HUES64 (cell line): ENCODE measurements at regions not wholly inside any gene's neighbourhood (a gene's known extent, or its start where the extent isn't known, plus 50 kb on each side); places are given as distances from the start of the nearest gene placed in this dataset.

Source experiments
- H3K27ac ChIP-seq: 2 replicates; pipeline ENCODE4 v1.7.0; 2013; ENCODE audit warnings: low read depth, low read length, inconsistent platforms
- H3K27me3 ChIP-seq: 2 replicates; pipeline ENCODE4 v1.6.1; 2013; ENCODE audit warnings: mild to moderate bottlenecking, low read length; ENCODE audit not compliant: insufficient read depth
- H3K36me3 ChIP-seq: 2 replicates; pipeline ENCODE4 v1.6.1; 2013; ENCODE audit warnings: mild to moderate bottlenecking, low read length; ENCODE audit not compliant: insufficient read depth
- H3K4me1 ChIP-seq: 2 replicates; pipeline ENCODE4 v1.6.1; 2013; ENCODE audit warnings: mild to moderate bottlenecking, low read length, moderate library complexity; ENCODE audit not compliant: insufficient read depth
- H3K4me3 ChIP-seq: 2 replicates; pipeline ENCODE4 v1.5.1; 2013; ENCODE audit warnings: mild to moderate bottlenecking, low read length, moderate library complexity
- H3K9ac ChIP-seq: 2 replicates; pipeline ENCODE4 v1.6.1; 2013; ENCODE audit warnings: mild to moderate bottlenecking, low read depth, low read length
- H3K9me3 ChIP-seq: 2 replicates; pipeline ENCODE4 v1.6.1; 2013; ENCODE audit warnings: low read depth, low read length; ENCODE audit not compliant: insufficient read depth
- WGBS: fragments of 150-250, 120-280 bp; methylation state at CpG from one replicate; pipeline ENCODE4 v1.1.7; 2013; ENCODE audit warnings: missing lambda C conversion rate; 5-methylcytosine and 5-hydroxymethylcytosine counted together

DNA sequence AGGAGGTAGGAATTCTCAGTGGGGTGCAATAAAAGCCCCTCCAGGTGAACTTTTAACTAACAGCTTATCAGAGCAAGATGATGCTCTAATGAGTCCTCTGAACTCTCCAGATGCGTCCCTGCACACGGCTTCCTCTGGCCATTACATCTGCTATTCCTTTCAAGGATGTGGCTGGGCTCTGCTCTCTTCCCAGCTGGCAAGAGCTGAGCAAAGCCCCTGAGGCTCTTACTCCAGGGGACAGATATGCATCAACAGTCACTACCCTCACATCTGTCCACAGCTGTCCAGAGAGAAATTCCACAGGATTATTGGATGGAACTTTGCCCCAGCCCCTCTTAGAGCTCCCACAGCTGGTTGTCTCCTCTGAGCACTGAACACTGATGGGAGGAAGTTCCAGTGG is 267.8 kb downstream of the C1orf94 start:
- Histone ChIP-seq H3K27ac (no peak overlapping the region), H3K4me1 (peaks cover 4% of the 10 kb centered on the region; the same call in 1 of the 2 replicates), H3K9me3 (no peaks in the 10 kb centered on the region), H3K36me3 (no peaks in the 10 kb centered on the region), H3K27me3 (no peaks in the 10 kb centered on the region), H3K9ac (no peak overlapping the region), H3K4me3 (no peak overlapping the region)
- 85% methylated on average over 2 of the region's 2 CpGs for WGBS

DNA sequence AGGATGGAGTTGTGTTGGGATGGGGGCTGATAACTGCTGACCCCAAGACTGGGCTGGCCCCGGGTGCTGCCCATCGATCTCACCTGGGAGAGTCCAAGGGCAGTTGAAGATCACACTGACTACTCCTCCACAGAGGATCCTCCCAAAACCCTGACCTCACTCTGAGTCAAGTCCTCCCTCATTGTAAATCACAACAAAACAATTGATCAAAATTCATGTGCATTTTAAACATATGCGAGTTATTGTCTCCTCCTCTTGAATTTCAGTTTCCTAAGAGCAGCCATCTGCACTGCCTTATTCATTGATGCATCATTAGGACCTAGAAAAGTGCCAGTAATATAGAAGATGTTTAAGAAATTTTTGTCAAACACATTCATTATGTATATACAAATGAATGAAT is 273.6 kb downstream of the C1orf94 start:
- Histone ChIP-seq H3K4me1 (no peaks in the 10 kb centered on the region), H3K27ac (no peak overlapping the region), H3K36me3 (no peaks in the 10 kb centered on the region), H3K4me3 (no peak overlapping the region), H3K9ac (no peak overlapping the region), H3K27me3 (no peaks in the 10 kb centered on the region), H3K9me3 (no peaks in the 10 kb centered on the region)
- 92% methylated on average over 3 of the region's 3 CpGs for WGBS

DNA sequence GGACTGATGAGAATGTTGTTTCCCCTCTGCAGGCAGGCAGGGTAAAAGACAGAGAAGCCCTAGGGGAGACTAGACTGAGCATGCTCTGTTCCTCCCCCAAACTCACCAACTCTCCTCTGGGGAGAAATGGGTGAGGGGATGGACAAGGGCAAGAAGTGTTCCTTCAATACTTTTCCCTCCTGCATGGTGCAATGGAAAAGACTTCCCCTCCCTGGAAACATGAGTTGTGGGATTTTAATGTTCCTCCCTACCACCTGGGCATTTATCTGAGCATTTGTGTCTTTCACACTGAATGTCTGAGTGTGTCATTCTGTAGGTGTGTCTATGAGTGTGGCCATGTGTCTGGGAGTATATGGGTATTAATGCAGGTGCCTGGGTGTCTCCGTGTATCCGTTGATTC is 275.7 kb downstream of the C1orf94 start:
- H3K36me3 ChIP-seq: no peaks in the 10 kb centered on the region
- no peak overlapping the region for H3K9ac ChIP-seq
- H3K4me3 ChIP-seq: no peak overlapping the region
- WGBS: 95% methylated on average over 2 of the region's 2 CpGs
- H3K9me3 ChIP-seq: no peaks in the 10 kb centered on the region
- H3K27me3 ChIP-seq: no peaks in the 10 kb centered on the region
- no peak overlapping the region for H3K27ac ChIP-seq
- no peaks in the 10 kb centered on the region for H3K4me1 ChIP-seq

DNA sequence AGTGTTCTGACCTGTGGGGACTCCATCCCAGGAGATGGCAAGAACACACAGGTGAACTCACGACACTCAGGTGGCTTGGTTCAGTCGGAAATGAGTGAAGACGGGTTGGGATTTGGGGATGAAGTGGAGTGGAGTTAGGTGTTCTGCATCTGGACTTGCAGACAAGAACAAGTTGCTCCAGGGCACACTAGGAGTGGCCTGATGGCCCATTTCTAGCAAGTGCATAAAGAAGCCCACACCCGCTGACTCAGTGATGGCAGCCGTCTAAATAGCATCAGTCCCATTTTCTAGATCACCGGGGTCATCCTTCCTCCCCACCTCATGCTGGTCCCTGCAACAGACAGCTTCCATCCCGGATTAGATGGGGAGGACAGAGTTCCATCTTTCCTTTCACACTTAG is 278.4 kb downstream of the C1orf94 start:
- 97% methylated on average over 6 of the region's 7 CpGs for WGBS
- Histone ChIP-seq H3K9me3 (no peaks in the 10 kb centered on the region), H3K4me1 (no peaks in the 10 kb centered on the region), H3K27ac (no peak overlapping the region), H3K9ac (no peak overlapping the region), H3K4me3 (no peak overlapping the region), H3K36me3 (no peaks in the 10 kb centered on the region), H3K27me3 (no peaks in the 10 kb centered on the region)

DNA sequence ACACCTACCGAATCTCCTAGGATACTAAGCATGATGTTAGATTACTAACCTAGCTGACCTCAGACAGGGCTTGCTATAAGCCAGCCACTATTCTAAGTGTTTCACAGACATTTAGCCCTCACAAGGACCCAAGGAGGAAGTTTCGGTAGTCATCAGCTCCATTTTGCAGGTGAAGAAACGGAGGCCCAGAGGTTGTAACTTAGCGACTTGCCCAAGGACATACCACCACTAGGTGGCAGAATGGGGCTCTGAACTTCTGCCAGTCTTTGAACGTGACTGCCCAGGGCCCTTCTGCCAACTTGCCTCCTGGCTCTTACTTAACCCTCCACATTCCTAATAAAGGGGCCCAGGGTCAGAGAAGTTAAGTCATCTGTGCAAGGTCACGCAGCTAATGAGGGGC is 283.5 kb downstream of the C1orf94 start:
- 66% methylated on average over 6 of the region's 6 CpGs for WGBS
- H3K9me3 ChIP-seq: no peaks in the 10 kb centered on the region
- H3K27me3 ChIP-seq: no peaks in the 10 kb centered on the region
- H3K4me3 ChIP-seq: no peak overlapping the region
- no peaks in the 10 kb centered on the region for H3K36me3 ChIP-seq
- no peak overlapping the region for H3K27ac ChIP-seq
- no peak overlapping the region for H3K9ac ChIP-seq
- H3K4me1 ChIP-seq: no peaks in the 10 kb centered on the region

DNA sequence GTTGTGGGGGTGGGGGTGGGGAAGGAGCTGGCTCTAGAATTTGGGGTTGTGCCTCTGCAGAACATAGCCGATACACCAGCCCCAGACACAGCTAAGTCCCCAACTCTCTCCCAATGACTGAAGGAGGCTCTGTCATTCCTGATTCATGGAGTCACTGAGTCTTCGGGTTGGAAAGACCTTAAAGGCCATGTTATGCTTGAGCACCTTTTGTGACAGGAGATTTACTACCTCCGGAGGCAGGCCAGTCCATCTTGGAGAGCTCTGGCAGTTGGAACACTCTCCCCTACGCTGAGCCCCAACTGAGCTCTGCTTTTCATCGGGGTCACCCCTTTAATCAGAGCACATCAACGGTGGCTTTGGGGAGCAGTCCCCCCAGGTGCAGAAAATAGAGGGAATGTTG is 284.4 kb upstream of the GJB5 start:
- WGBS: 87% methylated on average over 5 of the region's 6 CpGs
- no peaks in the 10 kb centered on the region for H3K27me3 ChIP-seq
- no peak overlapping the region for H3K4me3 ChIP-seq
- H3K9me3 ChIP-seq: no peaks in the 10 kb centered on the region
- no peak overlapping the region for H3K27ac ChIP-seq
- H3K9ac ChIP-seq: no peak overlapping the region
- no peaks in the 10 kb centered on the region for H3K36me3 ChIP-seq
- peaks cover 6% of the 10 kb centered on the region; the same call in 1 of the 2 replicates for H3K4me1 ChIP-seq

DNA sequence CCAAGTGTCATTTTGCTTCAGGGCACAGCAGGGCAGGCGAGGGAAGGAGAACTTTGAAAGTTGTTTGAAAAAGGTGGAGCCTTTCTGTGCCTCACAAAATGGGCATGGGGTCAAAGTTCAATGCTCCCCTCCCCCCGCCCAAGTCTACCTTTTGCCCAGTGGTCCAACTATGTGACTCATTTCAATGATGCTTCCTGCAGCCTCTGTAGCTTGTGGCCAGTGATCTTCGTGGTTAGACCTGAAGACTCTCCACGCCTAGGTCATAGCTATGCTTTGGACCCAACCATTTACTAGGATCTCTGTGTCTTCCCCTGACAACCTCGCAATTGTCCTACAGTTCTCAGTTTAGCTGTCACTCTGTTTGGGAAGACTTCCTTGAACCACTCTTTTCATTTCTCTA is 280.3 kb upstream of the GJB5 start:
- Histone ChIP-seq H3K27ac (no peak overlapping the region), H3K4me1 (peaks cover 6% of the 10 kb centered on the region), H3K9ac (no peak overlapping the region), H3K36me3 (no peaks in the 10 kb centered on the region), H3K27me3 (no peaks in the 10 kb centered on the region), H3K4me3 (no peak overlapping the region), H3K9me3 (no peaks in the 10 kb centered on the region)
- 90% methylated on average over 5 of the region's 5 CpGs for WGBS

DNA sequence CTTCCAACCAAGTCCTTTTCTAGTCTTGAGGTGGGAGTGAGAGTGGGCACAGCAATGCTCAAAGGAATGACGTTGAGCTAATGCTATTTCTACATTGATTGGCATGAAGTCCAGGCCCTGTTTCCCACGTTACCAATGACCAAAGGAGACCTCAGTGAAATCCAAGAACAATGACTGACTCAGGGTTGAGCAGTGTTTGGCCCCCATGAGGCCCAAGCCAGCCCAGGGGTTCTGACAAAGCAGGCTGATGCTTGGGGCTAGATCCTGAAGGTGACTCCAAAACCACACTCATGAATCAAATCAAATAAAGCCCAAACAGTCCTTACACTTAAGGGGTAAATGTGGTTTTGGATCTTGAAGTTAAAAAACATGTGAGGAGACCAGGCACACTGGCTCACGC is 278.5 kb upstream of the GJB5 start:
- Histone ChIP-seq H3K4me1 (no peaks in the 10 kb centered on the region; the same call in 1 of the 2 replicates), H3K4me3 (no peak overlapping the region), H3K27ac (no peak overlapping the region), H3K9me3 (no peaks in the 10 kb centered on the region), H3K9ac (no peak overlapping the region), H3K27me3 (no peaks in the 10 kb centered on the region), H3K36me3 (no peaks in the 10 kb centered on the region)
- 90% methylated on average over 3 of the region's 3 CpGs for WGBS

DNA sequence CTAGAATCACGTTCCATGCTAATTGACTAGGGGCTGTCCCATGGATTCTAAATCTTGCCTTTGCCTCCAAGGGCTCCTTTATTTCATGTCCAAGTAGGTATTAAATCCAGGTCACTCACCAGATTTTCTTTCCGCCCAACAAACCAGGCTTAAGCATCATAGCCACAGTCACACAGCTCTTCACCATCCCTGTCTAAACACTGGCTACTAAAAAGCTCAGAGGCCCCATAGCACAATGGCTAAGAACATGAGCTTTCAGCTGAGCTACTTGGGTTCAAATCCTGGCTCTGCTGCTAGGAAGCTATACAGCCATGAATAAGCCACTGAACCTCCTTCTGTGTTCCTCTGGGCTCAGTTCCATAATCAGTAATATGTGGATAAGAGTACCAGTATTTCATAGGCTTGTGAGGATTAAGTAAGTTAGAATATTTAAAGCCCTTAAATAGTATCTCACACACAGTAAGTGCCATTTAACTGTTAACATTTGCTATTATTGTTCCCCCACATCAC is 277.2 kb upstream of the GJB5 start:
- Histone ChIP-seq H3K9ac (no peak overlapping the region), H3K9me3 (no peaks in the 10 kb centered on the region), H3K27me3 (no peaks in the 10 kb centered on the region; the same call in 1 of the 2 replicates), H3K27ac (no peak overlapping the region), H3K4me1 (no peaks in the 10 kb centered on the region; the same call in 1 of the 2 replicates), H3K36me3 (no peaks in the 10 kb centered on the region), H3K4me3 (no peak overlapping the region)
- 90% methylated on average over 2 of the region's 2 CpGs for WGBS

DNA sequence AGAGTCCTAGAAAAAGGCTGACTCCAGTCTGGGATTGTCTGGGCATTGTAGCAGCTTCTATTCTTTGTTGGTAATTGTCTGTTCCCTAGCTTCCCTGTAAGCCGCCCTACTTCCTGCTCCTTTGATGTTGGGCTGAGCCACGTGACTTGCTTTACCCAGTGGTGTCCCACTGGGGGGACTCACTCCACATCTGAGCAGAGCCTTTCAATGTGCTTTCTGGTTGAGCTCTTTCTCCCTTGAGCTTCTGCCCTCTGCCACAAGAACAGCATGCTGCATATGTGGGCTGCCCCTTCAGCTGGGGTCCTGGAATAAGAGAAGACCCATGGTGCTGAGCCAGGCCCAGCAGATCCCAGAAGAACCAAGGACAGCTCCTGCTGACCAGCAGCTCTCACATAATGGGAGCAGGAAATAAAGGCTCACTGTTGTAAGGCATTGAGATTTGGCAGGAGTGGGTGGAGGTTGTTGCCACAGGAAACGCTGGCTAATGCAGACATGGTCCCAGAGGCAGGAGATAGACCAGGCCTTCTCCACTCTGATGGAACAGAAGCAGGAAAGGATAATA is 276.3 kb upstream of the GJB5 start:
- Histone ChIP-seq H3K27me3 (no peaks in the 10 kb centered on the region; the same call in 1 of the 2 replicates), H3K4me1 (no peaks in the 10 kb centered on the region; the same call in 1 of the 2 replicates), H3K27ac (no peak overlapping the region), H3K36me3 (no peaks in the 10 kb centered on the region), H3K9ac (no peak overlapping the region), H3K4me3 (no peak overlapping the region), H3K9me3 (no peaks in the 10 kb centered on the region)
- 42% methylated on average over 3 of the region's 3 CpGs for WGBS

DNA sequence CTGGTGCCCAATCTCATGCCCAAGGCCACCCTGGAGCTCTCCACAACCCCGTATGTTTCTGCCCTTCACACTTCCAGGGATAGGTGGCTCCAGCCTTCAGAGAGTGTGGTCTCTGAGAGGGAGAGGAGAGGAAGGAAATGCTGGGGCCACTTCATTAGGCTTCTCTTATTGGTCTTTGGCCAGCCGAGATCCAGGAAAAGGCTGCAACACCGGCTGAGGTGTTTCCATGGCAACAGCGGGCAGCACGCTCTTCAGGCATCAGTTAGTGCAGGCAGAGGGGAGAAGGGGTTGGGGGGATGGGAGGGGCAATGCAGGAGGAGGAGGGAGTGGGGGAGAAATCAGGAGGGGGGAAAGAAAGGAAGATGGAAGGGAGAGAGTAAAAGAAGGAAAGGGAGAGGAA is 275.1 kb upstream of the GJB5 start:
- Histone ChIP-seq H3K4me3 (no peak overlapping the region), H3K27ac (no peak overlapping the region), H3K4me1 (no peaks in the 10 kb centered on the region; the same call in 1 of the 2 replicates), H3K27me3 (no peaks in the 10 kb centered on the region; the same call in 1 of the 2 replicates), H3K9me3 (no peaks in the 10 kb centered on the region), H3K36me3 (no peaks in the 10 kb centered on the region), H3K9ac (no peak overlapping the region)
- WGBS: 49% methylated on average over 5 of the region's 5 CpGs
